ENCODE measurements at regions not wholly inside any gene's neighbourhood (a gene's known extent, or its start where the extent isn't known, plus 50 kb on each side); places are given as distances from the start of the nearest gene placed in this dataset.

- Mint-ChIP-seq H3K4me3 (no peak overlapping the region), H3K27ac (no peak overlapping the region), H3K4me1 (no peaks in the 10 kb centered on the region), H3K27me3 (no peaks in the 10 kb centered on the region), H3K9me3 (ENCODE audit: insufficient read depth) (no peaks in the 10 kb centered on the region)
- H2AFZ ChIP-seq (ENCODE audit: insufficient read depth, low read depth, low read length, poor library complexity, severe bottlenecking), result no peak overlapping the region
- CTCF ChIA-PET, result no interaction called here
- H3K4me1 ChIP-seq (ENCODE audit: control insufficient read depth in 2 of 2, insufficient read depth in 2 of 2, low read length in 2 of 2), result no peaks in the 10 kb centered on the region
- no peaks in the 10 kb centered on the region for H4K20me1 ChIP-seq (ENCODE audit: control insufficient read depth, insufficient read depth, low read length, poor library complexity, severe bottlenecking)
- H3K79me2 ChIP-seq (ENCODE audit: control insufficient read depth, insufficient read depth, low read length), result no peaks in the 10 kb centered on the region
- no peak overlapping the region for H3K4me3 ChIP-seq (ENCODE audit: control extremely low read depth in 1 of 5, extremely low read depth in 1 of 5, insufficient read depth in 1 of 5, low read depth in 2 of 5, low read length in 4 of 5)
- no peaks in the 10 kb centered on the region for H3K27me3 ChIP-seq (replicated peaks in 1 of 4; ENCODE audit: control extremely low read depth in 1 of 4, control insufficient read depth in 3 of 4, insufficient read depth in 4 of 4, low read length in 3 of 4)
- no peak overlapping the region for H3K27ac ChIP-seq (ENCODE audit: low read length in 2 of 2)
- H3K9me3 ChIP-seq (ENCODE audit: control extremely low read depth in 1 of 3, control insufficient read depth in 2 of 3, insufficient read depth in 1 of 3, low read length in 2 of 3), result peaks cover 0 to 4% (median 0%) of the 10 kb centered on the region in 3 donors
- no peak overlapping the region for H3K9ac ChIP-seq (ENCODE audit: low read length)
- ATAC-seq (ENCODE audit: low read depth) (no peak), DNase-seq (no peak)
- WGBS (ENCODE audit: insufficient coverage), result no CpG with 5 or more reads among the region's 1 CpG
- intact Hi-C loops (cut with micrococcal nuclease), result no loop called here
- H3K4me2 ChIP-seq (replicated peaks; ENCODE audit: low read depth, low read length, poor library complexity, severe bottlenecking), result no peak overlapping the region
- TF ChIP-seq CTCF (IDR thresholded peaks at IDR 0.05) (no peak), EZH2 (IDR thresholded peaks at IDR 0.05; ENCODE audit: borderline replicate concordance, insufficient read depth, low read depth, low read length, poor library complexity, severe bottlenecking) (no peak)
- POLR2A ChIA-PET, result no interaction called here
- no peaks in the 10 kb centered on the region for H3K36me3 ChIP-seq (replicated peaks in 1 of 2; ENCODE audit: control extremely low read depth in 1 of 2, control insufficient read depth in 1 of 2, extremely low read depth in 1 of 2, insufficient read depth in 2 of 2, low read length in 1 of 2)
Observed at GRCh38 chr13:84230568-84230967, 348.3 kb upstream of the SLITRK1 start.

- CTCF ChIA-PET, result no interaction called here
- H3K4me3 ChIP-seq (ENCODE audit: control extremely low read depth in 1 of 5, extremely low read depth in 1 of 5, insufficient read depth in 1 of 5, low read depth in 2 of 5, low read length in 4 of 5), result no peak overlapping the region
- POLR2A ChIA-PET, result no interaction called here
- TF ChIP-seq EZH2 (IDR thresholded peaks at IDR 0.05; ENCODE audit: borderline replicate concordance, insufficient read depth, low read depth, low read length, poor library complexity, severe bottlenecking) (no peak), CTCF (IDR thresholded peaks at IDR 0.05) (no peak)
- no peak overlapping the region for H3K27ac Mint-ChIP-seq
- no peaks in the 10 kb centered on the region for H3K79me2 ChIP-seq (ENCODE audit: control insufficient read depth, insufficient read depth, low read length)
- no peaks in the 10 kb centered on the region for H3K4me1 ChIP-seq (ENCODE audit: control insufficient read depth in 2 of 2, insufficient read depth in 2 of 2, low read length in 2 of 2)
- H3K4me2 ChIP-seq (replicated peaks; ENCODE audit: low read depth, low read length, poor library complexity, severe bottlenecking), result no peak overlapping the region
- H3K27me3 Mint-ChIP-seq, result no peaks in the 10 kb centered on the region
- intact Hi-C loops (cut with micrococcal nuclease), result no loop called here
- H3K9me3 Mint-ChIP-seq (ENCODE audit: insufficient read depth), result no peaks in the 10 kb centered on the region
- H3K27ac ChIP-seq (ENCODE audit: low read length in 2 of 2), result no peak overlapping the region
- no peaks in the 10 kb centered on the region for H4K20me1 ChIP-seq (ENCODE audit: control insufficient read depth, insufficient read depth, low read length, poor library complexity, severe bottlenecking)
- no peak overlapping the region for H2AFZ ChIP-seq (ENCODE audit: insufficient read depth, low read depth, low read length, poor library complexity, severe bottlenecking)
- H3K27me3 ChIP-seq (replicated peaks in 1 of 4; ENCODE audit: control extremely low read depth in 1 of 4, control insufficient read depth in 3 of 4, insufficient read depth in 4 of 4, low read length in 3 of 4), result no peaks in the 10 kb centered on the region
- no peak overlapping the region for H3K4me3 Mint-ChIP-seq
- peaks cover 0 to 1% (median 0%) of the 10 kb centered on the region in 3 donors for H3K9me3 ChIP-seq (ENCODE audit: control extremely low read depth in 1 of 3, control insufficient read depth in 2 of 3, insufficient read depth in 1 of 3, low read length in 2 of 3)
- no peak overlapping the region for H3K9ac ChIP-seq (ENCODE audit: low read length)
- 90% methylated on average over 2 of the region's 2 CpGs for WGBS (ENCODE audit: insufficient coverage)
- DNase-seq (no peak), ATAC-seq (ENCODE audit: low read depth) (no peak)
- H3K4me1 Mint-ChIP-seq, result no peaks in the 10 kb centered on the region
- no peaks in the 10 kb centered on the region for H3K36me3 ChIP-seq (replicated peaks in 1 of 2; ENCODE audit: control extremely low read depth in 1 of 2, control insufficient read depth in 1 of 2, extremely low read depth in 1 of 2, insufficient read depth in 2 of 2, low read length in 1 of 2)
Observed at GRCh38 chr13:84211048-84211447, 328.8 kb upstream of the SLITRK1 start.

Data from B cell (primary cell).